ENCODE measurements at regions not wholly inside any gene's neighbourhood (a gene's known extent, or its start where the extent isn't known, plus 50 kb on each side); places are given as distances from the start of the nearest gene placed in this dataset.

DNA sequence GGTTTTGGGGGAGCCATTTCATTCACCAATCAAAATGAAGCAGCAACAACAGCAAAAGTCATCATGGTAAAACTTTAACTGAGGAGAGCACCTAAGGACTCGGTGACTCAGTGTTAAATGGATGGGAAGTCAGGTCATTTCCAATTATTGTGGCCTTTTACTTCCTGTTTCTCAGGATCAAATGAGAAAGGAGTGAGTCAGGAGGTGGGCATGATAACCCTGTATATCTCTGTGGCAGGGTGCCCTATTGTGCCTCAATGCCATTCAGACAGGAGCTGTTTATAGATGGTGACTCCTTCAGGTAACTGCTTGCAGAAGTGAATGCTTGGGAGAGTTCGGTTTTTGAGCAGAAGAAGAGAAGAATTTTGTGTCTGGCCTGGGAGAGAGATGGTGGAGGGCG, 135.5 kb upstream of the CPM start:
- TF ChIP-seq, protein P1, sequence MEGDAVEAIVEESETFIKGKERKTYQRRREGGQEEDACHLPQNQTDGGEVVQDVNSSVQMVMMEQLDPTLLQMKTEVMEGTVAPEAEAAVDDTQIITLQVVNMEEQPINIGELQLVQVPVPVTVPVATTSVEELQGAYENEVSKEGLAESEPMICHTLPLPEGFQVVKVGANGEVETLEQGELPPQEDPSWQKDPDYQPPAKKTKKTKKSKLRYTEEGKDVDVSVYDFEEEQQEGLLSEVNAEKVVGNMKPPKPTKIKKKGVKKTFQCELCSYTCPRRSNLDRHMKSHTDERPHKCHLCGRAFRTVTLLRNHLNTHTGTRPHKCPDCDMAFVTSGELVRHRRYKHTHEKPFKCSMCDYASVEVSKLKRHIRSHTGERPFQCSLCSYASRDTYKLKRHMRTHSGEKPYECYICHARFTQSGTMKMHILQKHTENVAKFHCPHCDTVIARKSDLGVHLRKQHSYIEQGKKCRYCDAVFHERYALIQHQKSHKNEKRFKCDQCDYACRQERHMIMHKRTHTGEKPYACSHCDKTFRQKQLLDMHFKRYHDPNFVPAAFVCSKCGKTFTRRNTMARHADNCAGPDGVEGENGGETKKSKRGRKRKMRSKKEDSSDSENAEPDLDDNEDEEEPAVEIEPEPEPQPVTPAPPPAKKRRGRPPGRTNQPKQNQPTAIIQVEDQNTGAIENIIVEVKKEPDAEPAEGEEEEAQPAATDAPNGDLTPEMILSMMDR (IDR thresholded peaks at IDR 0.05; ENCODE audit: insufficient read depth, low read depth, low read length), result no peak
- TF ChIP-seq EZH2 (IDR thresholded peaks at IDR 0.05; ENCODE audit: insufficient read depth, low read length), result no peak
